Neural progenitor cell (in vitro differentiated cells): ENCODE measurements at regions not wholly inside any gene's neighbourhood (a gene's known extent, or its start where the extent isn't known, plus 50 kb on each side); places are given as distances from the start of the nearest gene placed in this dataset.

ENCODE experiments used
- CTCF ChIP-seq: fragments of 200-600 bp; sonication (generic); IDR thresholded peaks from 2 replicates; pipeline ENCODE4 v1.5.1; 2017; ENCODE audit warnings: antibody characterized with exemption, mild to moderate bottlenecking
- EZH2 ChIP-seq: fragments of 200-600 bp; sonication (generic); IDR thresholded peaks from 2 replicates; pipeline ENCODE4 v1.6.1; 2017; ENCODE audit warnings: antibody characterized with exemption, mild to moderate bottlenecking, moderate library complexity
- EZH2phosphoT487 ChIP-seq: fragments of 200-600 bp; sonication (generic); IDR thresholded peaks from 2 replicates; pipeline ENCODE4 v1.6.1; 2017; ENCODE audit warnings: antibody characterized with exemption

- TF ChIP-seq CTCF (no peak), EZH2phosphoT487 (no peak), EZH2 (no peak)
Observed at GRCh38 chr6:118708055-118708454, 56.7 kb upstream of the CEP85L start.
